NB4 (cell line): ENCODE measurements at regions not wholly inside any gene's neighbourhood (a gene's known extent, or its start where the extent isn't known, plus 50 kb on each side); places are given as distances from the start of the nearest gene placed in this dataset.

Experiments used
- CTCF ChIP-seq: IDR thresholded peaks from one replicate; pipeline ENCODE4 v1.5.1; 2012; ENCODE audit warnings: low read depth, low read length
- MAX ChIP-seq: IDR thresholded peaks from 2 replicates; pipeline ENCODE4 v1.6.1; 2011; ENCODE audit warnings: low read depth, low read length

- TF ChIP-seq CTCF: no peak
- TF ChIP-seq MAX: no peak
Observed at GRCh38 chr13:91142572-91142971, 204.9 kb upstream of the MIR17HG start.
